GM21619 (cell line): ENCODE measurements at regions not wholly inside any gene's neighbourhood (a gene's known extent, or its start where the extent isn't known, plus 50 kb on each side); places are given as distances from the start of the nearest gene placed in this dataset.

ENCODE experiments used
- ATAC-seq: cut with Tn5 transposase; IDR thresholded peaks from one replicate; pipeline ENCODE4 v1.9.1; 2021; ENCODE audit not compliant: unreplicated experiment

DNA sequence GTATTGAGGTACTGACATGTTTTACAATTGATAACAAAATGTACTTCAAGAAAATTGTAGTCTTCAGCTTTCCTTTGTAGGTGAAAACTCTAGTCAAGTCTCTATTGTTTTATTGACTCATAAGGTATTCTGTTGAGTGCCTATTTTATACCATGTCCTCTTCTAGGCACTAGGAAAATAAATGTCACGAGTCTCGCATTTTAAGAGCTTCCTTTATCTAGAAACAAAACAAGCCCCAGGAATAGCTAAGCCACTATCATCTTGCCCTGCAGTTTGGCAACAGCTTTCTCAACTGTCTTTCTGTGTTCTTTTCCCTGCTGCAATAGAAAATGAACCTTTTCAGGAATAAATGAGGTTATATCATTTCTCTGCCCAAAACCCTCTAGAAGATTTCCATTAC, 288.5 kb upstream of the NEGR1 start:
- no peak for ATAC-seq

DNA sequence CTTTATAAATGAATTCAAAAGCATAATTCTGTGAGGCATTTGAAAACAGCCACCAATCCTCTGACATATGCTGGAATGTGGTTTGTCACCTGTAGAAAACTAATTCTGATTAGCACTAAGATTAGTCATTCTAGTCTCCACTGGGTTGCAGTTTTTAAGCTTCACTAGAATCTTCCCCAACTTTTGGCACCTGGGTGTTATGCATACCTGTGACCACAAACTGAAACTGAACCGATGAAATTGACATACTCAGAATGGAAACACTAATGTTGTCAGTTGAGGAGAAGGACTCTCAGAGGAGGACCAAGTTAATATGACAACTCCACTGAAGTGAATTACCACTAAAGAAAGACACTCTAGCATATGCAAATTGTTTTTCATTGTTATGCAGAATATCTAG, 285.8 kb upstream of the NEGR1 start:
- ATAC-seq = no peak

DNA sequence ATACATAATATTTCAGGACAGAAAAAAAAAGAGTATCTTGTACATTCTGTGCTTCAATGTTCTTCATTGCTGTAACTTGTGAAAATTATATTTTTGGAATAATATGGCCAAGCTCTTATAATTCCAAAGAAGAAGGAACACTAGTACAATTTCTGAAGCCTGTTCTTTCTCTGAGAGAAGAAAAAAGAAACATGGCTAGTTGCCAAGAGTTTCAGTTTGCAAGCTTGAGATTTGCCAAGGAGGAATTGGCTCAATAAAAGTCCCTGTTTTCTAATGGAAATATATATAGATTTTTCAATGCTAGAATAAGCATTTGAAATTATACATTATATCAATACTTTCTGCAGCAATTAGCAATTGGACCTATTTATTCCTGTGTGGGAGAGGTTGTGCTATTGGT, 285.2 kb upstream of the NEGR1 start:
- no peak for ATAC-seq

DNA sequence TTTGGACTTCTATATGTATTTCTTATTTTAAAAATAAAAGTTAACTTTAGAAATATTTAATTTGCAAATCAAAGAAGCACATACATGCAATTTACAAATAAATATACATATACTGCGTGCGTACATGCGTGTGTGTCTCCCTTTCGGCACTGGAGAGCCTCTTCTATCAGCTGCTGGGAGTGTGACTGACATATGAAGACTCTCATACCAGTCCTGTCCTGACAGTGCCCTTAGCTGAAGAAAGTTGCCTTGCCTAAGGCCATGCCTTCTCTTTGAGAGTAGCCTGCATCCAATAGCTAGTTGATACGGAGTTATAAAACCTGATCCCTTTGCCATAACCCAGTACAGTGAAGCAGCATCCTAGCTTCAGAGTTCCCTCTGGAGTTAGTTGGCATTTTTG, 282.4 kb upstream of the NEGR1 start:
- ATAC-seq = no peak

DNA sequence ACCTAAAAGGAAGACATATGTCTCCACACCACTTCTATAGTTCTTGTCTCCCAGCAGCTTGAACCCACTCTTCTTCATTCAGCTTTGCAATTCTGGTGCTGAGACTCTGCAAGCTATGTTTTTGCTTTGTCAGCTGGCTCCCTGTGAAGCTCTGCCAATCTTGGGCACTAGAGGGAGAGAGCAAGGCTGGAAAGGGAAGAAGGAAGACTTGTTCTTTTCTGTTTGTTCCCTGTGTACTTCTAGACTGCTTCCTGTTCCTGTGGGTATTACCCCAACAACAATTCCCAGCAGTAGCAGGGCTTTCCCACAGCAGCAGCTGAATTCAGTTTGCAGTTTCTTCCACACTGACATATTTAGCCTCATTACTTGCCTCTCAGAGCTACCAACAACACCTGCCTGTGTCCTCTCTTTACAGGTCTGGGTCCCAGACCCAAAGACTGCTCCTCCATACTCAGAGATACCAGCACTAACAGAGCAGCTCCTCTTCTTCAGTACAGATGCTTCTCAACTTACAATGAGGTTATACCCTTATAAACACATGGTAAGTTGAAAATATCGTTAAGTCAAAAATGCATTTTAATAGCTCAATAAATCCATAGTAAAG, 275.2 kb upstream of the NEGR1 start:
- ATAC-seq = no peak

DNA sequence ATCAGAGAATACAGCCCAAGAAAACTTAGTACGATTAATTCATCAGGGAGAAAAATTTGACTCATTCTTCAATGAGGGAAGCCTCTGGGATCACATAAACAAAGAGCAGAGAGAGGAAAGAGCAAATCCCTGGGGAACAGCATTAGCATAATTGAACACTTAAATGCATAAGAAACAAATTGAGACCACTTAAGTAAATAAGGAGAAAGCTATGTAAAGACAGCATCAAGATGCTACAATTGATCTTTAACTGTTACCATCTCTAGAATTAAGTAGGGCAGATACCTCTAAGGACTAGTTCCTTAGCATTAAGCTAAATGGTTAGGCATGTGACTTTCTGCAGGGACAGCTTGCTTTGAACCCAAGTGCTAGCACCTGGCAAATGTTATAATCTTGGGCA, 265.1 kb upstream of the NEGR1 start:
- ATAC-seq = no peak

DNA sequence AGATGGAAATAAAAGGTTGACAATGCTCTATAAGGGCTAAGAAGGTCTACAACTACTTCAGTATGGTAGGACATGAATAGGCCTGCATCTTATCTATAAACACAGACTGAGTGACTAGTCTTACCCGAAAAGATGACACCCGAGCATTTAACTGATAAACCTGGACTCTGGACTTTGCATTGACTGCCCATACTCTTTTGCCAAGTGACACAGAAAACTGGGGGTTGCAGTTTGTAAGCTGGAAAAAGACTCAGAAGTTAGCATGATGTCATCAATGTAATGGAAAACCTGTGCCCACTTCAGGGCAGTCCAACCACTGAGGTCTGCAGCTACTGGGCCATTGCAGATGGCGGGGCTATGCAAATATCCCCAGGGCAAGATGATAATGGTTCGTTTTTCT, 258.3 kb upstream of the NEGR1 start:
- no peak for ATAC-seq

DNA sequence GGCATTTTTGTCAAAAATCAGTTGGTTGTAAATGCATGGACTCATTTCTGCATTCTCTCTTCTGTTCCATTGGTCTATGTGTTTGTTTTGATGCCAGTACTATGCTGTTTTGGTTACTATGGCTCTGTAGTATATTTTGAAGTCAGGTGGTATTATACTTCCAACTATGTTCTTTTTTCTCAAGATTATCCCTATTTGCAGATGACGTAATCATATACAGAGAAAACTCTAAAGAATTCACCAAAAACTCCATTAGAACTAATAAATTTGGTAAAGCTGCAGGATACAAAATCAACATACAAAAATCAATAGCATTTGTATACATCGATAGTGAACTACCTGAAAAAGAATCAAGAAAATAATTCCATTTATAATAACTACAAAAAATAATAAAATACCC, 253.1 kb upstream of the NEGR1 start:
- ATAC-seq = no peak

DNA sequence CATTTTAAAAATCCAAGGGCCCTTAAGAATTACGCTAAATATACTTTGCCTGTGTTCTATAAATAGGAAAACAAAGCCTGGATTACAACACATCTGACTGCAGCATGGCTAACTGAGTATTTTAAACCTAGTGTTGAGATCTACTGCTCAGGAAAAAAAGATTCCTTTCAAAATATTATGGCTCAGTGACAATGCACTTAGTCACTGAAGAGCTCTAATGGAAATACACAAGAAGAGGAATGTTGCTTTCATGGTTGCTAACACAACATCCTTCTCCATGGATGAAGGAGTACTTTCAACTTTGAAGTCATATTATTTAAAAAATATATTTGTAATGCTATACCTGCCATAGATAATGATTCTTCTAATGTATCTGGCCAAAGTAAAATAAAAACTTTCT, 248.3 kb upstream of the NEGR1 start:
- no peak for ATAC-seq

DNA sequence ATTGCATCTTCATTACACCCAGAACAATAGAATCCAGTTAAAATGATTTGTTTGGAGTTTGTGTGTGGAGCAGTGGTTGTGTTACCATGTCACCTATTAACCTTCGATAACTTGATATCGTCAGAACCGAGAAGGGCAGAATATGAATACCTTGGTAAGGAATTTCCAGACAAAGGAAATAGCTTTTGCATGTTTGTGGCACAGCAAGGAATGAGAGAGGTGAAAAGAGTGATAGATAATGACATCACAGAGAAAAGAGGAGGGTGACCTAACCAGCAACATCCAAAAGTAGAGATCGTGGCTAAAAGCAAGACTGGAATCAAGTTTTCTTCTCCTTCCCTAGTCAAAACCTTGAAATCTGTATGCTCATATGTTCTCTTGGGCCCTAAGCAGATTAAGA, 244.6 kb upstream of the NEGR1 start:
- ATAC-seq = no peak

DNA sequence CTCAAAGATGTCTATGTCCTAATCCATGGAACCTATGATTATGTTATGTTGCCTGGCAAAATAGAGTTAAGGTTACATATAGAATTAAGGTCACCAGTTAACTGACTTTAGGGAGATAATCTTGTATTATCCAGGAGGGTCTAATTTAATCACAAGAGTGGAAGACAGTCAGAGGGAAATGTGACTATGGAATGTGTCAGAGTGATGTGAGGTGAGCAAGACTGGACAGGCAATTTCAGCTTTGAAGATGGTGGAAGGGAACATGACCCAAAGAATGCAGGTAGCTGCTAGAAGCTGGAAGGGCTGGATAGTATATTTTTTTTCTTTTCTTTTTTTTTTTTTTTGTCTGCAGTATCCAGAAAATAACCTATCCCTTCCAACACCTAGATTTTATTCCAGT, 241.7 kb upstream of the NEGR1 start:
- ATAC-seq = no peak

DNA sequence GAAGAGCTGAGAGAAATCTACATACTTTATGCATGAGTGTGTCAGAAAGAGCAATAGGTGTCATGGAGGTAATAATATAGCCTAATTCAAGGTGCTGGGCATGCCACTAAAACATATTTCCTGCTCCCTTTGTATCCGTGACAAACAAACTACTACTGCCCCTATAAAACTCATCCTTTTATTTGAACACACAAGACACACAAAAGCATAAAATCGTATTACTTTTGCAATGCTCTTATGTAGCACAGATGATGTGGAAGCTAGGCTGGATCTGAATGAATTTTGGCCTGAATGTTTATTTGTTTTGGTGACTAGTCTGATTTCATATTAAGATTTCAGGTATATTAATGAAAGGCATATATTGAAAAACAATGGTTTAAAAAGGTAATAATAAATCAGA, 239.3 kb upstream of the NEGR1 start:
- ATAC-seq = no peak

DNA sequence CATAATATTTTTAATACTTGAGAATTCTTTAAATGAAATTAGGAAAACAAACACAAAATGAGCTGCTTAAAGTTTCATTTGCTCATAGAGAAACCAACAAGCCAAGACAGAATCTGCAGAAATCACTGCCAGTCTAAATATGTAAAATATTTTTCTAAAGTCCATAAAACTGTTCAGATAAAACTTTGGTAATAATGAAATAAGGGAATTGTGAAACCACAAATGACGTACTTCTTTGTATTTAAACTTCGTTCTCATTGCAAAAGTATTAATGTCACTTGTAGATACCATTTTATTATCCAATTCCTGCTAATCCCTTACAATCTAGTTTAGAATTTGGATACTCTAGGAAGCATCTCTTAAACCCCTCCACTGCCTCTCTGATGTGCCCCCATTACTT, 234.5 kb upstream of the NEGR1 start:
- no peak for ATAC-seq

DNA sequence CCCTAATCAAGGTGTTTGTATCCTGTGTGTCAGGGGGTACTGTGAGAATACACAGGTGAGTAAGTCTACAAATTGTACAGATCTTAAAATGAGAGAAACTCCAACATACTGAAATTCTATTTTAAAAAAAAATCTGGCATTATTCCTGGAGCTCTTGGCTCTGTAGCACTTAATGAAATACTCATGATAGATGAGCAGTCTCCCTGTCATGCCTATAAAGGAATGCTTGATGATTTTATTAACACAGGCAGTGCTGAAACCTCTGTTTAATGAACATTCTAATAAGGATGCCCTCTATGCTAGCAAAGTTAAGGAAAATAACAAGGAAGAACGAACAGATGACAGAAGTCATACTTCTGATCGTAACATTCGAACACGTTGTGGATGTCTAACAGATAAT, 233.9 kb upstream of the NEGR1 start:
- ATAC-seq = no peak

DNA sequence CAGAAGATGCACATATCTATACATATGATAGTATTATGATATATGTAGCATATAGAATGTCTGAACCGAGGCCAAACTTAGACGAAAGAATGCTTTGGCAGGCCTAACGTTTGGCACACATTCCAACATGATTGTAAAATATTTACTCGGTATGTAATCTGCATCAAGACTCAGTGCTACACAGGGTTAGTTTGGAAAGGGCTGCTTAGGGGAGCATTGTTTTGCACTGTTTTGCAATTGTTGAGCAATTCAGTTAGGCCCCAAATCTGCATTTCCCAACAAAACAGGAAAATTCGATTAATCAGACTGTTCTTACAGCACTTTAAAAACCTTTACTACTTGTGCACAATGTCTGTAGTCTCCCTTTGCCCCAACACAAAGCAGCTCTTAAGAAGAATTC, 216.0 kb upstream of the NEGR1 start:
- ATAC-seq = no peak

DNA sequence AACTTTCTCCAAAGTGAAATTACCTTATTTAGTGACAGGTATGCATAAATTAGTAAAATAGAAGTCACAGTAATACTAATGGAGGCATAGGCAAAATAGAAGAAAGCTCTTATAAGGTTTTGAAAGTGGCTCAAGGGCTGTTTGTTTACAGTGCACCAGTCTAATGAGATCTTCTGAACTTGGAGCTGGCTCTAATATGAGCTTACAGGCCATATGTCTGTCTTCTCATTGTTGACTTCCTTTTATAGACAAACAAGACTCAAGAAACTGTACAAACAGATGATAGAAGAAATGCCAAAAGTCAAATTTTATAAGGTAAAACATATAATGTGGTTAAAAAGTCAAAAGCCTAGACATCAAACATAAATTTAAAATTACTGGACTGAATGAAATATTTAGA, 207.5 kb upstream of the NEGR1 start:
- no peak for ATAC-seq

DNA sequence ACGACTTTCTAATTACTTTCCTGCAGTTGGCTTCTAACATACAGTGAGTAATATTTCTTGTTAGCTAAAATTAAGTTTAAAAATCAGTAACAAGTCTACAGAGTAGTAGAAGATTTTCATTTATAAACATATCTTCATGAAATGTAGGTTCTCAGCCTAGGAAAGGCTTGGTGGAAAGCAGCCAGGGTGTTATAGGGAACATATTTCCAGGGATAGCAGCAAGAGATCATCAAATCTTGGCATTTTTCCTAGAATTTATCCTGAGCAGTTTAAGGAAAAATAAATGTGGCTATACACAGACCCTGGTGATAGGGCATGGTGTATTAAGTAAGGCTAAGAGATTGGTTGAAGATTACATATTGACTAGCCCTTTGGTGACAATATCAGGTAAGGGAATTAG, 203.5 kb upstream of the NEGR1 start:
- no peak for ATAC-seq

DNA sequence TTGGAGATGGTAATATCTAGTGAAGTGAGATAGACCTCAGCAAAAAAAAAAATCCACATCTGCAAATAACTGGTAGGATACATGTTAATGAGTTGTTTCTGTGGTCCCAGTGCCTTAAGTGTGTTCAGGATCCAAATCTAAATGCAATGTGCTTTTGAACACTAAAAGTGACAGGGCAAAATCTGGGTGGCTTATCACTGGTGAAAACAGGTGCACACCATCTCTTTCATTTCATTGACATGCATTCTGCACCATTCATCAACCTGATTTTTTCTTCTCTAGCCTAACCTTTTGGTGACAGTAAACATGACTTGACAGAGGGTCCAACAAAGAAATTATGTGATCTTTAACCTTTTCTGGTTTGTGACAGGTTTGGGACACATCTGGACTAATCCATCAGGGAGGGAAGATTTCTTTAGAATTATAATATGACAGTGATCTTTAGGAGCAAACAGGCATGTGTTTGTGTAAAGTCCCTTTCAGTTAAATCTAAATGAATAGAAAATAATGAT, 201.6 kb upstream of the NEGR1 start:
- no peak for ATAC-seq

DNA sequence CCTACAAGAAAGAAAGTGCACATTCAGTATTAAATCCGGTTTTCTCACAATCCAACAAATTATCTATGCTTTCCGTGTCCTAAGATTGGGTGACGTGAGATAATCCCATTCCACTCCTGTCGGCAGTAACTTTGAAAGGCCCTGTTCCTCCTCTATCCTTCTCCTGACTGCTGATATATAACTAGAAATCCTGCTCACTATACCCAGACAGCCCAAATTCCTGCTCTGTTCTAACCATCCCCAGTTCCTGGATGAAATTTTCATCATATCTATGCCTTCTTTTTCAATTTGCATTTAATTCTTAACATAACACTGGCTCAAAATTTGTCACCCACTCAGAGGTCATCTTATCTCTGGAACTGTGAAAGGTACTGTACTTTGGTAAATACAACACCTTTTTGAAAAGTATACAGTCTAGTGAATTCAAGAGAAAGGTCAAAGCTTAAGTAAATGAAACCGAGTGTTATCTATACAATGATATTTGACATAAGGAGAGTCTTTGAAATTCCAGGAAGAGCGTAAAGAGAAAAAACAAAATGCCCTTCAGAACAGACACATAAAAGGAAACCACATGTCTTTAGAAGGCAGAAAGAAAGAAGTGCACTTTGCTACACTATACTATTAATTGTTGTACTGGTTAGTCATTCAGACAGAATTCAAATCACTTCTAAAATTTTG, 200.5 kb upstream of the NEGR1 start:
- ATAC-seq = no peak

DNA sequence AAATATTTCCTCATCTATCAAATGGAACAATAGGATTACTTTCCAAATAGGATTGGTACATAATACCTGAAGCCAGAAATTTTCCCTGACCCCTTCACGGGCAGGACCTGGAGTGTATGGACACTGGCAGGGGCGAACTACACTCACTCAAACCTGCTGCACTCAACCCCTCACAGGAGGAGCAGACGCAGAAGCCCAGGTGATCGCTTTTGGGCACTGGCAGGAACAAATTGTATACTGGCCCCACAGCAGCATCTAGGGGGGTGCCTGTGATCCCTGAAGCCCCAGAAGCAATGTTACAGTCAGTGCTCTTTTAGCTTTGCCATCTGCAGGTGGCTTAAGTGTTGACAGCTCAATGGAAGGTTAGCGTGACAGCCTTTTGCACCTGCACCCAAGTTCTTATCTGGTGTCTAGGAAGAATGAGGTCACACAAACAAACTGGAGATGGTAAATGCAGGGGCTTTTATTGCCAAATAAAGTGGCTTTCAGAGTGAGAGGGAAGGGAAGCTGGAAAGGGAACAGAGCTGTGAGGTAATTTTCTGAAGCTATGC, 199.2 kb upstream of the NEGR1 start:
- ATAC-seq = no peak

DNA sequence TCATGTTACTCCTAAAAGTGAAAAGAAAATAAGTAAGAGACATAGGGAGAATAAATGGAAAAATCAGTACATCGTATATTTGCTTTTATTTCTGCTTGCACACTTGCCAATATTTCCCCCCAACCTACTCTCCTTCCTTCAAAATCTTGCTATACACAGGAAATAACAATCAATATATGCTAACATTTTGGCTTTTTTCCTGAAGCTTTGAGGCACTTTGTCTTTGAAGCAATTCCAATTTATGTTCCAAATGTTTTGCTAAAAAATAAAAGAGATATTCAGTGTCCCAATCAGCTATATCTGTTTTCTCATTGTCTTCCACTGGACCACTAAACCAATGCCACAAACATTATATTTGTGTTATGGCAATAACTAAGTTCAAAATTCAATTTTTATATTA, 184.0 kb upstream of the NEGR1 start:
- no peak for ATAC-seq

DNA sequence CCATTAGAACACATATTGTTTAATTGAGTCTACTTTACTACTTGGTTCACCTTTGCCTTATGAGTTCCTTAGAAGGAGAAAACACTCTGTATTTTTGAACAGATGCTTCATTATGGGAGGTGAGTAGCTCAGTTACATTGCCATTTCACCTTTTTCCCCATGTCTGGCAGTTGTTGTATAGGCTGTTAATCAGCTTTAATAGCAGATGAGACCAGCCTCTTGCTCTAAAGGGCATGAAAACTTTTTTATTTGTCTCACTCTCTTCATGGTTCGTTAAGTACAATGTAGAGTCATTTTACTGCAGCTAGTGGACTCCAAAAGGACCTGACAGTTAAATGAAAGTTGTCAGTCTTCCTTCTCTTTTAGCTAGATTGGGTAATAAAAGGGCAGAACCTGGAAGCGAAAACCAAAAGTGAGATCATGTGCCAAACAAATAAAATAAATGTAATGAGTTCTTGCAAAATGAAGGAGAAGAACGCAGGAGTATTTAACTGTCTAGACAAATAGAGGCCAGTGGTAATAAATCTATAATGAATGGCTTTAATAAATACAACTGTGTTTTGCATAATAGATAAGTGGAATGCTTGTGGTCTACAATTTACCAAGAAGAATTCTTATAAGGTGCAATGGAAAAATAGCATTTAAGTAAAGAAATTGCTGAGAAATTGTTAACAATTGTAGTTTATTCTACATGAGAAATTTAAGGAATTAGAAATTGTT, 180.0 kb upstream of the NEGR1 start:
- ATAC-seq = no peak
